Activated CD4-positive, CD25-positive, alpha-beta regulatory T cell (primary cell): ENCODE measurements at regions not wholly inside any gene's neighbourhood (a gene's known extent, or its start where the extent isn't known, plus 50 kb on each side); places are given as distances from the start of the nearest gene placed in this dataset.

Experiments used
- DNase-seq, 4 experiments: peaks; one replicate each; lab custom pipeline; 2025; lab: John Stamatoyannopoulos, UW

GRCh38 chr6:45791211-45792168, 224.2 kb downstream of the CLIC5 start:
- DNase-seq: no peak

- DNase-seq: no peak
Observed at GRCh38 chr6:45789238-45789637, 226.4 kb downstream of the CLIC5 start.

GRCh38 chr6:45787384-45787783, 228.3 kb downstream of the CLIC5 start:
- DNase-seq: no peak

GRCh38 chr6:45786355-45786781, 229.3 kb downstream of the CLIC5 start:
- DNase-seq: no peak

GRCh38 chr6:45784250-45784649, 231.4 kb downstream of the CLIC5 start:
- DNase-seq: no peak

GRCh38 chr6:45783716-45784115, 231.9 kb downstream of the CLIC5 start:
- DNase-seq: no peak

GRCh38 chr6:45781890-45782289, 233.8 kb downstream of the CLIC5 start:
- DNase-seq: no peak

GRCh38 chr6:45780523-45780922, 235.1 kb downstream of the CLIC5 start:
- no peak for DNase-seq

- no peak for DNase-seq
Observed at GRCh38 chr6:45775026-45775697, 240.5 kb downstream of the CLIC5 start.

- DNase-seq: no peak
Observed at GRCh38 chr6:45773906-45774305, 241.8 kb downstream of the CLIC5 start.

- DNase-seq: no peak
Observed at GRCh38 chr6:45772886-45773495, 242.7 kb downstream of the CLIC5 start.

- no peak for DNase-seq
Observed at GRCh38 chr6:45772051-45772450, 243.6 kb downstream of the CLIC5 start.

GRCh38 chr6:45763281-45763680, 252.4 kb downstream of the CLIC5 start:
- no peak for DNase-seq

- DNase-seq: no peak
Observed at GRCh38 chr6:45759472-45759810, 256.2 kb downstream of the CLIC5 start.

GRCh38 chr6:45758787-45759471, 256.7 kb downstream of the CLIC5 start:
- no peak for DNase-seq

GRCh38 chr6:45757443-45758130, 258.1 kb downstream of the CLIC5 start:
- DNase-seq: no peak

- DNase-seq: no peak
Observed at GRCh38 chr6:45756606-45757005, 259.1 kb downstream of the CLIC5 start.

- DNase-seq: no peak
Observed at GRCh38 chr6:45754432-45754831, 261.2 kb downstream of the CLIC5 start.

- DNase-seq: no peak
Observed at GRCh38 chr6:45746046-45746445, 269.6 kb downstream of the CLIC5 start.

GRCh38 chr6:45743028-45743615, 272.5 kb downstream of the CLIC5 start:
- DNase-seq: no peak

GRCh38 chr6:45742591-45742990, 273.1 kb downstream of the CLIC5 start:
- DNase-seq: no peak
